ENCODE measurements at regions not wholly inside any gene's neighbourhood (a gene's known extent, or its start where the extent isn't known, plus 50 kb on each side); places are given as distances from the start of the nearest gene placed in this dataset.

DNA sequence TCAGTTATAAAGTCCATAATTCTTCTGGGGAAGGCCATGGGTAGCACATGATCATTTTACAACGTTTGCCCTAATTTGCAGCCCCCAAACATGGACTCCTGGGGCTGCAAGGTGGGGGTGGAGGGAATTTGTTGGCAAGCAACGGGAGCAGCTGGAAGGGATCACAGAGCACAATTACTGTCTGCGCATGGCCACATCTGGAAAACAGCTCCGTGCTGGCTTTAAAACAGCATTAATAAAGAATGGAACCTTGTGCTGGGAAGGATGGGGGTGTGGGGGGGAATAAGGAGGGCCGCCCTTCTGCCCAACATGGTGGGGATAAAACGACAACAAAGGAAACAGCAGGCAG, 60.9 kb upstream of the SLC14A2 start:
- no peak for DNase-seq
- Mint-ChIP-seq H3K9me3 (no peaks in the 10 kb centered on the region), H3K36me3 (no peaks in the 10 kb centered on the region), H3K4me3 (no peak overlapping the region), H3K27ac (no peak overlapping the region), H3K4me1 (no peaks in the 10 kb centered on the region), H3K27me3 (peaks cover 2% of the 10 kb centered on the region)
- ATAC-seq (ENCODE audit: low read depth): no peak
- POLR2A ChIA-PET: no interaction called here

GRCh38 chr18:45556222-45556621, 59.1 kb upstream of the SLC14A2 start:
- no peaks in the 10 kb centered on the region for H3K9me3 Mint-ChIP-seq
- POLR2A ChIA-PET: no interaction called here
- no peaks in the 10 kb centered on the region for H3K36me3 Mint-ChIP-seq
- DNase-seq (no peak), ATAC-seq (ENCODE audit: low read depth) (no peak)
- H3K27me3 Mint-ChIP-seq: no peaks in the 10 kb centered on the region
- no peak overlapping the region for H3K27ac Mint-ChIP-seq
- no peak overlapping the region for H3K4me3 Mint-ChIP-seq
- peaks cover 1% of the 10 kb centered on the region for H3K4me1 Mint-ChIP-seq

- Mint-ChIP-seq H3K36me3 (no peaks in the 10 kb centered on the region), H3K27me3 (no peaks in the 10 kb centered on the region), H3K4me3 (no peak overlapping the region), H3K27ac (no peak overlapping the region), H3K4me1 (peaks cover 1% of the 10 kb centered on the region), H3K9me3 (no peaks in the 10 kb centered on the region)
- ATAC-seq (ENCODE audit: low read depth): no peak
- DNase-seq: no peak
- POLR2A ChIA-PET: no interaction called here
Measured at GRCh38 chr18:45557287-45557686, 58.0 kb upstream of the SLC14A2 start.

DNA sequence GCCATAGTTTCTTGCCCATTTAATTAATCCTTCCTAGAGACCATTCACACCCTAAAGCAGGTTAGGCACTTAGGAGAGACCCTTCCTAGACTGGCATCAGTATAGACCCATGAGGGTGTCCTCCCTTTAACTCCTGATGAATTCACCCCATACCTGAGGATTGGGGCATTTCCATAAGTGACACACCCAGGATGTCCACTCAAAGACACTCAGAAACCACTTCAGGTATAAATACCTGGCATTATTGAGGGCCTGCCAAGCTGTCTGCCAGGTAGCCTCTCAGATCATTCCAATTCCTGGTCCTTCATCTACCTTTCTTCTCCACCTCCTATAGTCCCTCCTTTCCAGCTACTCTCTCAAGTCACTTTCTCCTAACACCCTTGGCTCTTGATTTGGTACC, 57.5 kb upstream of the SLC14A2 start:
- peaks cover 2% of the 10 kb centered on the region for H3K27me3 Mint-ChIP-seq
- H3K4me3 Mint-ChIP-seq: no peak overlapping the region
- H3K36me3 Mint-ChIP-seq: no peaks in the 10 kb centered on the region
- no peak overlapping the region for H3K27ac Mint-ChIP-seq
- no peaks in the 10 kb centered on the region for H3K9me3 Mint-ChIP-seq
- peaks cover 1% of the 10 kb centered on the region for H3K4me1 Mint-ChIP-seq
- no peak for ATAC-seq (ENCODE audit: low read depth)
- no peak for DNase-seq
- POLR2A ChIA-PET: no interaction called here

DNA sequence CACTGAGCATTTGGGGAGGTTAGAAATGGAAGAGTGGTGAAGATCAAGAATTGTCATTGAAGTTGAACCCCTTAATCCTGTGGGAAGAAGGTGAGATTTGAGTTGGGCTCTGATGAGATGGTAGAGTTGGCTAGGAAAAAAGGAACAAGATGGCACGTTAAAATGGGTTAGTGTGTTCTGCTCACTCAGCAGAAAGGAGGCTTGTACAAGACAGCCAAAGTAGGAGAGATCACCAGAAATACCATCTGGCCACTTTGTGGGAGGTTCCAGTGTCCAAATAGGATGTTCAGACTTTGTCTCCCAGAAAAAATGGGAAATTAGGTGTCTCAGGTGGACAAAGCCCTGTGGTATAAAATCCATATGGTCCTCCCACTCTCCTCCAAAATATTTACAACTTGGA, 56.0 kb upstream of the SLC14A2 start:
- Mint-ChIP-seq H3K4me3 (no peak overlapping the region), H3K27ac (no peak overlapping the region), H3K36me3 (no peaks in the 10 kb centered on the region), H3K27me3 (peaks cover 2% of the 10 kb centered on the region), H3K9me3 (no peaks in the 10 kb centered on the region), H3K4me1 (peaks cover 1% of the 10 kb centered on the region)
- DNase-seq (no peak), ATAC-seq (ENCODE audit: low read depth) (no peak)
- POLR2A ChIA-PET: no interaction called here

DNA sequence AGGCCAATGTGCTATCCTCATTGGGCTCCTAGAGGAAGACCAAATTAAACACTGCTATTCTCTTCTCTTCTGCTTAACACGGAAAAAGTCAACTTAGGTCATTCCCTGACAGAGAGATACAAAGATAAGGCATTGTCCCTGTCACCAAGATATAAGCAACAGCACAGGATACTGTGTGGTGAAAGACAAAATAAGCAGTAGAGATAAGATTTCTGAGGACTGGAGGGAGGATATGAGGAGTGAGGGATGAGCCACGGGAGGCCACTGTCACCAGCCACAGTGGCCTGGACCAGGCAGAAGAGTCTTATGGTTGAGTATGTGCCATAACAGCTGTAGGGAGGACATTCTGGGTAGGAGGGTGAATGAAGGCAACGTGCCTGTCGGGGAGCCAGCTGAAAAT, 54.4 kb upstream of the SLC14A2 start:
- no peak for ATAC-seq (ENCODE audit: low read depth)
- no peaks in the 10 kb centered on the region for H3K9me3 Mint-ChIP-seq
- no peak overlapping the region for H3K27ac Mint-ChIP-seq

DNA sequence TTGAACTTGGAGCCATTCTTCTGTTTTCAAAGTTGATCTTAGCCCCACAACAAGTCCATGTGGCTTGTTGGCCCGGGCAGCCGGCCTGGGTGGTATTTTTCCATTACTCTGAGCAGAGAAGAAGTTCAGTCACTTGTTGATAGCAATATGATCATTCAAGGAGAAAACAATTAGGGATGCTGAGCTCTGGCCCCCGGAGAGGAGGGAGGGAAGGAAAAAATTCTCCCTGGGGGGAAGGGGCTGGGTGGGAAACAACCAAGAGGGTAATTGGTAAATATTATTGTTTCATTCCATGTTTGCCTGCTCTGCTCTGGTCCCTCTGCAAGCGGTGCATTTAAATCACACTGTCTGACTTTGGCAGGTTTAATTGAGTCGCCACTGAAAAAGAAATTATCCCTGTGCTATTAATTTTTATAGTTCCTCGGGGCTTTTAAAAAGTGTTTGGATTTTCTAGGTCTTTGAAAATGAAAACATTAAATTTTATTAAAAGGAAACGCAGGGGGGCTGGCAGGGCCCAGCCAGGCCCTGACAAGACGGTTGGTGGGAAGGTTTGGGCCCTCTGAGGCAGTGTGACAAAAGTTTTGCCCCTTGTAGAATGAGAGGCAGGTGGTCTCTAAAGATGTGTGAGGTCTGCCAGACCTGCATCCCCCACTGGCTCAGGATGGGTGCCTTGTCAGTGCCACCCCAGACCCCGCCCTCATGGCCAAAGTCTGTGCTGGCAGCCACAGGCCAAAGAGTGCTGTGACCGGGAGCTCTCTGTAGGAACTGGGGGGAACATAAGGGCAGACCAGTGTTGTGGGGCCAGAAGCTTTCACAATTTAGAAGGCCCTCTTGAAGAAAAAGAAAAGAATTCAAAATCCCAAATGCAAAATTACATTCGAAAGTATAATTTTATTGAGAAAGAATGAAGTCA, 52.5 kb upstream of the SLC14A2 start:
- POLR2A ChIA-PET: no interaction called here

More for the DNA sequence above, 54.4 kb upstream of the SLC14A2 start:
- POLR2A ChIA-PET: no interaction called here
- peaks cover 1% of the 10 kb centered on the region for H3K4me1 Mint-ChIP-seq
- H3K27me3 Mint-ChIP-seq: peaks cover 2% of the 10 kb centered on the region
- no peak overlapping the region for H3K4me3 Mint-ChIP-seq
- no peak for DNase-seq
- H3K36me3 Mint-ChIP-seq: no peaks in the 10 kb centered on the region

DNA sequence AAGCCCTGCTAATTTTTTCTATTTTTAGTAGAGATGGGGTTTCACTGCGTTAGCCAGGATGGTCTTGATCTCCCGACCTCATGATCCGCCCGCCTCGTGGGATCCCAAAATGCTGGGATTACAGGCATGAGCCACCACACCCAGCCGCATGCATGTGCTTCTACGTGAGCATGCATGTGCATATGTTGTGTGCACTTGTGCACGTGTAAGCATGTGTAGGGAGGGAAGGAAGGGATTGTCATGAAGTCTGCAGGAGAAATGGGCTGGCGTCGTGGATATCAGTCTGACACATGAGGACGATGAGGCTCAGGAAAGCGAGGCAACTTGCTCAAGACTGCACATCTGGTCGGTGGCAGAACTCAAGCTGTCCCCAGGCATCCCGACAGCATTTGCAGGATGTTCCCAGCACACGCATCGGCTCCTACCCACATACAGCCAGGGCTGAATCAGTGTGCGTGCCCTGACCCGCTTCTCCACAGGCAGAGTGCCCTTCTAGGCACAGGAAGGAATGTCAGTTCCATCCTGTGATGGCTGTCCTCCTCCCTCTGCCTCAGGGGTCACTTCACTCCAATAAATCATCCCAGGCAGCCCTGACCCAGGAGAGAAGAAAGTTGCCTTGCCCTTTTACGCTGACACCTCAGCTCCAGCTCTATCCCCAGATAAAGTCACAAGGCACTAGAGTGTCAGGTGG, 49.9 kb upstream of the SLC14A2 start:
- POLR2A ChIA-PET: no interaction called here
- H3K27me3 Mint-ChIP-seq: peaks cover 2% of the 10 kb centered on the region
- ATAC-seq (ENCODE audit: low read depth) (no peak), DNase-seq (no peak)
- peaks cover 1% of the 10 kb centered on the region for H3K4me1 Mint-ChIP-seq
- no peak overlapping the region for H3K27ac Mint-ChIP-seq
- no peaks in the 10 kb centered on the region for H3K36me3 Mint-ChIP-seq
- no peak overlapping the region for H3K4me3 Mint-ChIP-seq
- peaks cover 2% of the 10 kb centered on the region for H3K9me3 Mint-ChIP-seq

More for the DNA sequence above, 52.5 kb upstream of the SLC14A2 start:
- Mint-ChIP-seq H3K36me3 (no peaks in the 10 kb centered on the region), H3K4me1 (peaks cover 1% of the 10 kb centered on the region), H3K27ac (no peak overlapping the region), H3K4me3 (no peak overlapping the region), H3K27me3 (peaks cover 2% of the 10 kb centered on the region), H3K9me3 (no peaks in the 10 kb centered on the region)
- ATAC-seq (ENCODE audit: low read depth): no peak
- DNase-seq: no peak
